ENCODE measurements at regions not wholly inside any gene's neighbourhood (a gene's known extent, or its start where the extent isn't known, plus 50 kb on each side); places are given as distances from the start of the nearest gene placed in this dataset.
"Not testable (repeated sequence)": the region's sequence is repeated elsewhere in the genome, so short reads cannot be mapped to it uniquely, and the experiment has no call there.

- DNase-seq = no peak
Observed at GRCh38 chr12:90497923-90498545, 456.9 kb downstream of the CCER1 start.

- DNase-seq = no peak
Observed at GRCh38 chr12:90490355-90490754, 464.6 kb downstream of the CCER1 start.

GRCh38 chr12:90489141-90489540, 465.8 kb downstream of the CCER1 start:
- DNase-seq = no peak

GRCh38 chr12:90485560-90485959, 469.4 kb downstream of the CCER1 start:
- no peak for DNase-seq

GRCh38 chr12:90484094-90484493, 470.9 kb downstream of the CCER1 start:
- DNase-seq = no peak

GRCh38 chr12:90481748-90482147, 473.2 kb downstream of the CCER1 start:
- DNase-seq = no peak

- no peak for DNase-seq
Observed at GRCh38 chr12:90479237-90479636, 475.7 kb downstream of the CCER1 start.

- no peak for DNase-seq
Observed at GRCh38 chr12:90473831-90474230, 481.1 kb downstream of the CCER1 start.

- DNase-seq = no peak
Observed at GRCh38 chr12:90460681-90461080, 494.3 kb downstream of the CCER1 start.

- DNase-seq = no peak
Observed at GRCh38 chr12:90456248-90456647, 498.7 kb downstream of the CCER1 start.

- DNase-seq = no peak
Observed at GRCh38 chr12:90455756-90456155, 499.2 kb downstream of the CCER1 start.

GRCh38 chr12:90449611-90450010, 505.4 kb downstream of the CCER1 start:
- DNase-seq = no peak

GRCh38 chr12:90443466-90443865, 511.5 kb downstream of the CCER1 start:
- DNase-seq = not testable (repeated sequence)

GRCh38 chr12:90441431-90441830, 513.5 kb downstream of the CCER1 start:
- DNase-seq = no peak

GRCh38 chr12:90428881-90429280, 526.1 kb downstream of the CCER1 start:
- DNase-seq = no peak

- DNase-seq = no peak
Observed at GRCh38 chr12:90428465-90428864, 526.5 kb downstream of the CCER1 start.

- no peak for DNase-seq
Observed at GRCh38 chr12:90423965-90424364, 531.0 kb downstream of the CCER1 start.

- DNase-seq = no peak
Observed at GRCh38 chr12:90410962-90411361, 544.0 kb downstream of the CCER1 start.

- DNase-seq = no peak
Observed at GRCh38 chr12:90407841-90408240, 547.1 kb downstream of the CCER1 start.

GRCh38 chr12:90404071-90404470, 550.9 kb downstream of the CCER1 start:
- no peak for DNase-seq

- no peak for DNase-seq
Observed at GRCh38 chr12:90401185-90401584, 553.8 kb downstream of the CCER1 start.

- DNase-seq = no peak
Observed at GRCh38 chr12:90399357-90399756, 555.6 kb downstream of the CCER1 start.

- no peak for DNase-seq
Observed at GRCh38 chr12:90398285-90398836, 556.6 kb downstream of the CCER1 start.

- DNase-seq = no peak
Observed at GRCh38 chr12:90396556-90396955, 558.4 kb downstream of the CCER1 start.

GRCh38 chr12:90393652-90394051, 561.3 kb downstream of the CCER1 start:
- no peak for DNase-seq
